SK-N-SH treated with all-trans-retinoic acid at 6 μM for 48 hours (cell line): ENCODE measurements at regions not wholly inside any gene's neighbourhood (a gene's known extent, or its start where the extent isn't known, plus 50 kb on each side); places are given as distances from the start of the nearest gene placed in this dataset.

Source experiments
- ARNTL ChIP-seq: fragments of 450-650 bp; formaldehyde crosslinking; IDR thresholded peaks from 2 replicates; pipeline ENCODE4 v1.5.0; 2020; ENCODE audit warnings: low read depth, mild to moderate bottlenecking, moderate library complexity, borderline replicate concordance
- BACH2 ChIP-seq: fragments of 250-450 bp; sonication (Bioruptor Pico); IDR thresholded peaks from 2 replicates; pipeline ENCODE4 v1.9.0; 2021; ENCODE audit warnings: mild to moderate bottlenecking, borderline replicate concordance
- ESRRG ChIP-seq: fragments of 250-450 bp; sonication (Bioruptor Pico); IDR thresholded peaks from 2 replicates; pipeline ENCODE4 v1.6.1; 2021; ENCODE audit warnings: mild to moderate bottlenecking
- GLIS3 ChIP-seq: fragments of 250-450 bp; sonication (Bioruptor Pico); IDR thresholded peaks from 2 replicates; pipeline ENCODE4 v1.5.0; 2020; ENCODE audit warnings: mild to moderate bottlenecking, moderate library complexity
- OSR1 ChIP-seq: fragments of 250-450 bp; sonication (Bioruptor Pico); IDR thresholded peaks from 2 replicates; pipeline ENCODE4 v1.8.0; 2022; ENCODE audit warnings: moderate library complexity, mild to moderate bottlenecking, inconsistent platforms
- ZFP30 ChIP-seq: fragments of 450-650 bp; formaldehyde crosslinking; IDR thresholded peaks from 2 replicates; pipeline ENCODE4 v1.5.0; 2022; ENCODE audit warnings: mild to moderate bottlenecking, moderate library complexity
- ZNF565 ChIP-seq: fragments of 450-650 bp; formaldehyde crosslinking; conservative IDR thresholded peaks from 2 replicates; pipeline ENCODE4 v1.5.0; 2020; ENCODE audit warnings: low read depth, mild to moderate bottlenecking, moderate library complexity
- ZNF8 ChIP-seq: fragments of 450-650 bp; formaldehyde crosslinking; IDR thresholded peaks from 2 replicates; pipeline ENCODE4 v1.5.0; 2020; ENCODE audit warnings: mild to moderate bottlenecking, moderate library complexity
- TF ChIP-seq, protein P1 (sequence below): fragments of 250-450 bp; sonication (Bioruptor Pico); IDR thresholded peaks from 2 replicates; pipeline ENCODE4 v1.5.0; 2020; ENCODE audit warnings: mild to moderate bottlenecking, moderate library complexity

DNA sequence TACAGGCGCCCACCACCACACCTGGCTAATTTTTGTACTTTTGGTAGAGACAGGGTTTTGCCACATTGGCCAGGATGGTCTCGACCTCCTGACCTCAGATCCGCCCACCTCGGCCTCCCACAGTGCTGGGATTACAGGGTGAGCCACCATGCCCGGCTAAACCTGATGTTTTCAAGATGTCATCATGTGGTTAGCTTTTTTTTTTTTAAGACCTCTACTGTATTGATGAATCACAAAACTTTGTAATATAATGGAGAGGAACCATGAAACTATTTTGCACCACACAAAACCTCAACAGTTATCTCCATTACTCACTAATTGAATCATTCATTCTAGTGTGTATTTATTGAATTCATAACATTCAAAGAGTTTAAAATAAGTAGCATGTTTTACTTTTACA lies 94.7 kb upstream of the NEIL3 start:
- TF ChIP-seq, protein P1, sequence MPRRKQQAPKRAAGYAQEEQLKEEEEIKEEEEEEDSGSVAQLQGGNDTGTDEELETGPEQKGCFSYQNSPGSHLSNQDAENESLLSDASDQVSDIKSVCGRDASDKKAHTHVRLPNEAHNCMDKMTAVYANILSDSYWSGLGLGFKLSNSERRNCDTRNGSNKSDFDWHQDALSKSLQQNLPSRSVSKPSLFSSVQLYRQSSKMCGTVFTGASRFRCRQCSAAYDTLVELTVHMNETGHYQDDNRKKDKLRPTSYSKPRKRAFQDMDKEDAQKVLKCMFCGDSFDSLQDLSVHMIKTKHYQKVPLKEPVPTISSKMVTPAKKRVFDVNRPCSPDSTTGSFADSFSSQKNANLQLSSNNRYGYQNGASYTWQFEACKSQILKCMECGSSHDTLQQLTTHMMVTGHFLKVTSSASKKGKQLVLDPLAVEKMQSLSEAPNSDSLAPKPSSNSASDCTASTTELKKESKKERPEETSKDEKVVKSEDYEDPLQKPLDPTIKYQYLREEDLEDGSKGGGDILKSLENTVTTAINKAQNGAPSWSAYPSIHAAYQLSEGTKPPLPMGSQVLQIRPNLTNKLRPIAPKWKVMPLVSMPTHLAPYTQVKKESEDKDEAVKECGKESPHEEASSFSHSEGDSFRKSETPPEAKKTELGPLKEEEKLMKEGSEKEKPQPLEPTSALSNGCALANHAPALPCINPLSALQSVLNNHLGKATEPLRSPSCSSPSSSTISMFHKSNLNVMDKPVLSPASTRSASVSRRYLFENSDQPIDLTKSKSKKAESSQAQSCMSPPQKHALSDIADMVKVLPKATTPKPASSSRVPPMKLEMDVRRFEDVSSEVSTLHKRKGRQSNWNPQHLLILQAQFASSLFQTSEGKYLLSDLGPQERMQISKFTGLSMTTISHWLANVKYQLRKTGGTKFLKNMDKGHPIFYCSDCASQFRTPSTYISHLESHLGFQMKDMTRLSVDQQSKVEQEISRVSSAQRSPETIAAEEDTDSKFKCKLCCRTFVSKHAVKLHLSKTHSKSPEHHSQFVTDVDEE (CRISPR knock-in tag) = no peak
- no peak for TF ChIP-seq ESRRG (CRISPR knock-in tag)
- no peak for TF ChIP-seq ZNF565 (CRISPR knock-in tag)
- no peak for TF ChIP-seq BACH2
- no peak for TF ChIP-seq ZNF8 (CRISPR knock-in tag)
- TF ChIP-seq ZFP30 (CRISPR knock-in tag) = no peak
- TF ChIP-seq GLIS3 (CRISPR knock-in tag) = no peak
- no peak for TF ChIP-seq ARNTL
- TF ChIP-seq OSR1 (CRISPR knock-in tag) = no peak
